COLO829 (cell line): ENCODE measurements at regions not wholly inside any gene's neighbourhood (a gene's known extent, or its start where the extent isn't known, plus 50 kb on each side); places are given as distances from the start of the nearest gene placed in this dataset.
"Not testable (repeated sequence)": the region's sequence is repeated elsewhere in the genome, so short reads cannot be mapped to it uniquely, and the experiment has no call there.

Source experiments
- DNase-seq: peaks from one replicate; pipeline ENCODE4 v3.0.0; 2012; ENCODE audit warnings: low spot score

- DNase-seq, result no peak
These were observed 649.8 kb upstream of the FSHR start for GRCh38 chr2:49804111-49804510.

GRCh38 chr2:49801898-49802450 is 647.7 kb upstream of the FSHR start:
- no peak for DNase-seq

GRCh38 chr2:49798570-49798969 is 644.3 kb upstream of the FSHR start:
- DNase-seq, result no peak

GRCh38 chr2:49796266-49796665 is 642.0 kb upstream of the FSHR start:
- no peak for DNase-seq

- no peak for DNase-seq
These were observed 640.1 kb upstream of the FSHR start for GRCh38 chr2:49794396-49794795.

- no peak for DNase-seq
These were observed 634.0 kb upstream of the FSHR start for GRCh38 chr2:49788300-49788699.

GRCh38 chr2:49780949-49781348 is 626.6 kb upstream of the FSHR start:
- DNase-seq, result no peak

GRCh38 chr2:49772299-49772970 is 618.1 kb upstream of the FSHR start:
- DNase-seq, result no peak

- peak; percentile 42 for DNase-seq
These were observed 616.6 kb upstream of the FSHR start for GRCh38 chr2:49770919-49771318.

GRCh38 chr2:49767316-49767715 is 613.0 kb upstream of the FSHR start:
- DNase-seq, result no peak

GRCh38 chr2:49755777-49756176 is 601.5 kb upstream of the FSHR start:
- DNase-seq, result no peak

- DNase-seq, result no peak
These were observed 600.1 kb upstream of the FSHR start for GRCh38 chr2:49754381-49754780.

GRCh38 chr2:49753344-49753985 is 599.1 kb upstream of the FSHR start:
- peak; percentile 43 for DNase-seq

GRCh38 chr2:49737606-49738005 is 583.3 kb upstream of the FSHR start:
- DNase-seq, result no peak

GRCh38 chr2:49732924-49733323 is 578.6 kb upstream of the FSHR start:
- DNase-seq, result not testable (repeated sequence)

- no peak for DNase-seq
These were observed 564.9 kb upstream of the FSHR start for GRCh38 chr2:49719241-49719640.

- no peak for DNase-seq
These were observed 561.3 kb upstream of the FSHR start for GRCh38 chr2:49715597-49715996.

- no peak for DNase-seq
These were observed 560.1 kb upstream of the FSHR start for GRCh38 chr2:49714454-49714853.

- DNase-seq, result no peak
These were observed 548.4 kb upstream of the FSHR start for GRCh38 chr2:49702740-49703139.

GRCh38 chr2:49693961-49694360 is 539.6 kb upstream of the FSHR start:
- DNase-seq, result no peak

GRCh38 chr2:49692022-49692421 is 537.7 kb upstream of the FSHR start:
- not testable (repeated sequence) for DNase-seq

- no peak for DNase-seq
These were observed 533.6 kb upstream of the FSHR start for GRCh38 chr2:49687918-49688317.

- DNase-seq, result no peak
These were observed 532.7 kb upstream of the FSHR start for GRCh38 chr2:49686897-49687442.
